ENCODE measurements at regions not wholly inside any gene's neighbourhood (a gene's known extent, or its start where the extent isn't known, plus 50 kb on each side); places are given as distances from the start of the nearest gene placed in this dataset.

DNA sequence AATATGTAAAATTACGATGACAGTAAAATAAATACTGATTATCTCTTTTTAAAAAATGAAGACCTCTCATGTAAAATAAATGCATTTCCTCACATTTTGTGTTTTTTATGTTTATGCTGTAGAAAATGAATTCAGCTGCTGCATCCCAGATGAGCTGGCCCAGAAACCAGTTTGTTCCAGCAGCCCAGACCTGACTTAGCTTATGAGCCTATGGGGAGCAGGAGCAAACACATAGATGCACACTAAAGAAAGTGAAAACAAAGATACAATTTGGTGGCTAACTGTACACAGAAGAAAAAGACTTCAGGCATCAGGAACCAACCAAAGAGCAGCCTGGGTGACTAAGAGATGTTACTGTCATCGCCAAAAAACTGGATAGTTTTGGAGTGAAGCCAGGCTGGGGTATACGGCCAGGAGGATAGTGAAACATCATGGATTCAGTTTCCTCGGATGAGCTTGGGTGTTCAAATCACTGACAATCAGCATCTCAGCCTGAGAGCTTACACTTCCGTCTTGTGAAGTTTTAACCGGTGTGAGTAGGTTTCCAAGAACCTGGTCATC is 113.9 kb upstream of the BACE2 start:
- Histone ChIP-seq H3K9me3 (no peaks in the 10 kb centered on the region), H3K27ac (no peak overlapping the region), H3K4me1 (no peaks in the 10 kb centered on the region), H3K27me3 (no peaks in the 10 kb centered on the region), H3K4me3 (no peak overlapping the region), H3K36me3 (no peaks in the 10 kb centered on the region)
- intact Hi-C loops (cut with DNase I): no loop called here
- DNase-seq (no peak), ATAC-seq (no peak)
- TF ChIP-seq, protein P1, sequence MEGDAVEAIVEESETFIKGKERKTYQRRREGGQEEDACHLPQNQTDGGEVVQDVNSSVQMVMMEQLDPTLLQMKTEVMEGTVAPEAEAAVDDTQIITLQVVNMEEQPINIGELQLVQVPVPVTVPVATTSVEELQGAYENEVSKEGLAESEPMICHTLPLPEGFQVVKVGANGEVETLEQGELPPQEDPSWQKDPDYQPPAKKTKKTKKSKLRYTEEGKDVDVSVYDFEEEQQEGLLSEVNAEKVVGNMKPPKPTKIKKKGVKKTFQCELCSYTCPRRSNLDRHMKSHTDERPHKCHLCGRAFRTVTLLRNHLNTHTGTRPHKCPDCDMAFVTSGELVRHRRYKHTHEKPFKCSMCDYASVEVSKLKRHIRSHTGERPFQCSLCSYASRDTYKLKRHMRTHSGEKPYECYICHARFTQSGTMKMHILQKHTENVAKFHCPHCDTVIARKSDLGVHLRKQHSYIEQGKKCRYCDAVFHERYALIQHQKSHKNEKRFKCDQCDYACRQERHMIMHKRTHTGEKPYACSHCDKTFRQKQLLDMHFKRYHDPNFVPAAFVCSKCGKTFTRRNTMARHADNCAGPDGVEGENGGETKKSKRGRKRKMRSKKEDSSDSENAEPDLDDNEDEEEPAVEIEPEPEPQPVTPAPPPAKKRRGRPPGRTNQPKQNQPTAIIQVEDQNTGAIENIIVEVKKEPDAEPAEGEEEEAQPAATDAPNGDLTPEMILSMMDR (IDR thresholded peaks at IDR 0.05): no peak

DNA sequence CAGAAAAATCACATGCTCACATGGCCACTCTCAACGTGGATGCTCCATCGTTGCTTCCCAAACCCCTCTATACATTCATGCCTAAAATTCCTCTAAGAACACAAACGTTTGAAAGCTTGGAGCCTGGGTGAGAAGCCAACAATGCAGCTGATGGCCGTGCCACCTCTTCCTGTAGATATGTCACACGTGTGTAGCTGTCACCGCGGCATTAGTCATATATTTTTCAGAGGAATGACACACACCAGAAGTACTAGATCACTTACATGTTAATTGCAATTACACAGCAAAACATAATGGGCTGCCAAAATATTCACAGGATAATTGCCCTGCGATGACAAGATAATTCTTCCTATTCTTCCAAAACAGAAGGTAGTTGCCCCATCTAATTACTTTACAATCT is 112.7 kb upstream of the BACE2 start:
- intact Hi-C loops (cut with DNase I): no loop called here
- no peak for DNase-seq
- TF ChIP-seq, protein P1 (IDR thresholded peaks at IDR 0.05): no peak
- Histone ChIP-seq H3K27me3 (no peaks in the 10 kb centered on the region), H3K4me1 (no peaks in the 10 kb centered on the region), H3K4me3 (no peak overlapping the region), H3K9me3 (no peaks in the 10 kb centered on the region), H3K27ac (no peak overlapping the region), H3K36me3 (no peaks in the 10 kb centered on the region)
- no peak for ATAC-seq

DNA sequence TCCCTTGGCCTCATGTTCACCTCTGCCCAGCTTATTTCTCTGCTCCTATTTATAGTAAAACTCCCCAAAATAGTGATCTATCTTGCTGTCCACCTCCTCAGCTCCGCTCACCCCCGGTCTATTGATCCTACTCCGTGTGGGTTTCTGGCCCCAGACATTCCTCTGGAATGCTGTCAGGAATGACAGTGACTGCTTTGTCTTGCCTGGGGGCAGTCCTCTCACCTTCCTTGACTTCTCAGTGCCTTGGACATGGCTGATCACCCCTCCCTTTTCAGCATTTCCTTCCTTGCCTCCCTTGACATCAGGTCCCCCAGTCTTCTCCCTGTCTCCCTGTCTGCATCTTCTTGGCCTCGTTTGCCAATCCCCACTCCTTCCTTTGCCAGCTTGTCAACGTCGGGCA is 108.1 kb upstream of the BACE2 start:
- intact Hi-C loops (cut with DNase I): no loop called here
- TF ChIP-seq, protein P1 (IDR thresholded peaks at IDR 0.05): no peak

DNA sequence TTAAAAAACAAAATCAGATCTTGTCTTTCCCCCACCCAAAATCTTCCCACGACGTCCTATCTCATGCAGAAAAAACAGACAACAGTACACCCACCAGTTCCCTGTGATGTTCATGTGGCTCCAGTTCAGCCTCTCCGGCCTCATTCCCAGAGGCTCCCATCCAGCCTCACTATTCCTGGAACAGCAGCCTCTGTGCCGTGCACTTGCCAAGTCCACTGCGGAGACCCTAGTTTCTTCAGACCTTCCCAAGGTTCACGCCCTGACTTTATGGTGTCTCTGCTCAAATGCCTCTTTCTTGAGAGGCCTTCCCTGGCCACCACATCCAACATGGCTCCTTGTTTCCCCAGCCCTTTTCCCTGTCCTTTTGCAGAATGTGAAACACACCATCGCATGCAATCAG is 106.3 kb upstream of the BACE2 start:
- H3K27ac ChIP-seq: no peak overlapping the region
- intact Hi-C loops (cut with DNase I): no loop called here
- no peaks in the 10 kb centered on the region for H3K27me3 ChIP-seq
- TF ChIP-seq, protein P1 (IDR thresholded peaks at IDR 0.05): no peak
- no peaks in the 10 kb centered on the region for H3K4me1 ChIP-seq
- ATAC-seq (no peak), DNase-seq (no peak)
- H3K36me3 ChIP-seq: no peaks in the 10 kb centered on the region
- H3K9me3 ChIP-seq: no peaks in the 10 kb centered on the region
- H3K4me3 ChIP-seq: no peak overlapping the region

More for the DNA sequence above, 108.1 kb upstream of the BACE2 start:
- Histone ChIP-seq H3K4me3 (no peak overlapping the region), H3K36me3 (no peaks in the 10 kb centered on the region), H3K27me3 (no peaks in the 10 kb centered on the region), H3K27ac (no peak overlapping the region), H3K4me1 (no peaks in the 10 kb centered on the region), H3K9me3 (no peaks in the 10 kb centered on the region)
- no peak for ATAC-seq
- no peak for DNase-seq

DNA sequence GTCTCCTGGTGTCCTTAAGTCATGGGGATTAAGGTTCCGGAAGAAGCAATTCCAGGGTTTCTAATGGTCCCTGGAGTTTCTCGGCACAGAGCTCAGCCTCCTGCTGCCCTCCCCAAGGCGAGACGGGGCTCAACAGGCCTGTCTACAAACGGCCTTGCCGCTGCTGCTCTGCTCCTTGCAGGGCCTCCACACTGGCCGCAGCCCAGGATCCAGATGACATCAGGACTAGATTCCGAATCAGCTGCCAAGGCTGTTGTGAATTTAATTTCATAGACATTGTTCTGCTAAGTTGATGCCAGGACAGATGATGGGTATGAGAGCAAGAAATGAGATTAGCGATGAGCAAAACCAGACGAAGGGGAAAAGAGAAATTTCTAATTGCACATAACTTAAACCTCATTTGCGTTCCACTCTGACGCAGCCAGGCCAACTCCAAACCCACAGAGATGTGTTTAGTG is 103.6 kb upstream of the BACE2 start:
- ATAC-seq (no peak), DNase-seq (no peak)

More for the DNA sequence above, 103.6 kb upstream of the BACE2 start:
- Histone ChIP-seq H3K4me1 (no peaks in the 10 kb centered on the region), H3K4me3 (no peak overlapping the region), H3K27me3 (peaks cover 17% of the 10 kb centered on the region), H3K27ac (no peak overlapping the region), H3K9me3 (no peaks in the 10 kb centered on the region), H3K36me3 (no peaks in the 10 kb centered on the region)
- intact Hi-C loops (cut with DNase I): no loop called here
- TF ChIP-seq, protein P1 (IDR thresholded peaks at IDR 0.05): no peak
